ENCODE measurements at regions not wholly inside any gene's neighbourhood (a gene's known extent, or its start where the extent isn't known, plus 50 kb on each side); places are given as distances from the start of the nearest gene placed in this dataset.

- Histone ChIP-seq H3K4me1 (peaks cover 0 to 32% (median 4%) of the 10 kb centered on the region in 3 donors), H3K4me3 (no peak overlapping the region), H3K36me3 (no peaks in the 10 kb centered on the region), H3K27me3 (no peaks in the 10 kb centered on the region), H3K27ac (no peak overlapping the region), H3K9me3 (peaks cover 0 to 6% (median 0%) of the 10 kb centered on the region in 3 donors)
- WGBS, 2 donors (ENCODE audit: low coverage in 1 of 2), result 79 to 90% methylated on average over 2 to 3 of the region's 3 CpGs
- ATAC-seq, result no peak
- no peak for TF ChIP-seq POLR2AphosphoS5 (IDR thresholded peaks at IDR 0.05)
- TF ChIP-seq, protein P1, sequence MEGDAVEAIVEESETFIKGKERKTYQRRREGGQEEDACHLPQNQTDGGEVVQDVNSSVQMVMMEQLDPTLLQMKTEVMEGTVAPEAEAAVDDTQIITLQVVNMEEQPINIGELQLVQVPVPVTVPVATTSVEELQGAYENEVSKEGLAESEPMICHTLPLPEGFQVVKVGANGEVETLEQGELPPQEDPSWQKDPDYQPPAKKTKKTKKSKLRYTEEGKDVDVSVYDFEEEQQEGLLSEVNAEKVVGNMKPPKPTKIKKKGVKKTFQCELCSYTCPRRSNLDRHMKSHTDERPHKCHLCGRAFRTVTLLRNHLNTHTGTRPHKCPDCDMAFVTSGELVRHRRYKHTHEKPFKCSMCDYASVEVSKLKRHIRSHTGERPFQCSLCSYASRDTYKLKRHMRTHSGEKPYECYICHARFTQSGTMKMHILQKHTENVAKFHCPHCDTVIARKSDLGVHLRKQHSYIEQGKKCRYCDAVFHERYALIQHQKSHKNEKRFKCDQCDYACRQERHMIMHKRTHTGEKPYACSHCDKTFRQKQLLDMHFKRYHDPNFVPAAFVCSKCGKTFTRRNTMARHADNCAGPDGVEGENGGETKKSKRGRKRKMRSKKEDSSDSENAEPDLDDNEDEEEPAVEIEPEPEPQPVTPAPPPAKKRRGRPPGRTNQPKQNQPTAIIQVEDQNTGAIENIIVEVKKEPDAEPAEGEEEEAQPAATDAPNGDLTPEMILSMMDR (IDR thresholded peaks at IDR 0.05), result no peak
These were observed 886.2 kb downstream of the LTN1 start for GRCh38 chr21:28106370-28106890.

DNA sequence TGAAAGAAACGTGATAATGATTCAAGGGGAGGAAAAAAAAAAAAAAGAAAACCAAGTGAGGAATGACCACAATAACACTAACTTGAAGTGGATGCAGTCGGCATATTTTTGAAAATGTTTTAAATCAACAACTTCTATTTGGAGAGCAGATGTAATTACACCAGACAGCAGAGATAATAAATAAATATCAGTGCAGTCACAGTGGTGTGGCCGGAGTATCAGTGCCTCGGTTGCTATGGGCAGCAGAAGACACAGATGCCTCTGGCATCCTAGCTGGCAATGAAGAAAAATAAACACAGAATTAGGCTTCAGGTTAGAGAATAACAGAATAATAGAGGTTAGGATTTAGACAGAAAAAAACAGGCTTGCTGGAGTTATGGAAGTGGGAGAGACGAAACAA, 888.3 kb downstream of the LTN1 start:
- 27 to 29% methylated on average over 5 of the region's 5 CpGs for WGBS, 2 donors (ENCODE audit: low coverage in 1 of 2)
- TF ChIP-seq EP300 (IDR thresholded peaks at IDR 0.05) (no peak), POLR2A (IDR thresholded peaks at IDR 0.05) (no peak), POLR2AphosphoS5 (IDR thresholded peaks at IDR 0.05) (no peak)
- TF ChIP-seq, protein P1 (IDR thresholded peaks at IDR 0.05), result no peak
- Histone ChIP-seq H3K9me3 (no peaks in the 10 kb centered on the region), H3K4me1 (peaks cover 0 to 29% (median 2%) of the 10 kb centered on the region in 3 donors), H3K27me3 (no peaks in the 10 kb centered on the region), H3K36me3 (no peaks in the 10 kb centered on the region), H3K4me3 (no peak overlapping the region), H3K27ac (peak overlapping the region in 2 of 4 donors; percentile 19 to 40)
- no peak for ATAC-seq

- Histone ChIP-seq H3K27me3 (no peaks in the 10 kb centered on the region), H3K36me3 (no peaks in the 10 kb centered on the region), H3K9me3 (no peaks in the 10 kb centered on the region), H3K4me1 (peaks cover 0 to 59% (median 2%) of the 10 kb centered on the region in 3 donors), H3K4me3 (no peak overlapping the region), H3K27ac (no peak overlapping the region)
- WGBS, 2 donors (ENCODE audit: low coverage in 1 of 2), result 66 to 80% methylated on average over 4 to 5 of the region's 5 CpGs
- no peak for TF ChIP-seq EP300 (IDR thresholded peaks at IDR 0.05)
- no peak for TF ChIP-seq POLR2A (IDR thresholded peaks at IDR 0.05)
- TF ChIP-seq POLR2AphosphoS5 (IDR thresholded peaks at IDR 0.05), result no peak
- TF ChIP-seq, protein P1 (IDR thresholded peaks at IDR 0.05), result no peak
- no peak for ATAC-seq
These were observed 892.3 kb downstream of the LTN1 start for GRCh38 chr21:28100366-28100765.

DNA sequence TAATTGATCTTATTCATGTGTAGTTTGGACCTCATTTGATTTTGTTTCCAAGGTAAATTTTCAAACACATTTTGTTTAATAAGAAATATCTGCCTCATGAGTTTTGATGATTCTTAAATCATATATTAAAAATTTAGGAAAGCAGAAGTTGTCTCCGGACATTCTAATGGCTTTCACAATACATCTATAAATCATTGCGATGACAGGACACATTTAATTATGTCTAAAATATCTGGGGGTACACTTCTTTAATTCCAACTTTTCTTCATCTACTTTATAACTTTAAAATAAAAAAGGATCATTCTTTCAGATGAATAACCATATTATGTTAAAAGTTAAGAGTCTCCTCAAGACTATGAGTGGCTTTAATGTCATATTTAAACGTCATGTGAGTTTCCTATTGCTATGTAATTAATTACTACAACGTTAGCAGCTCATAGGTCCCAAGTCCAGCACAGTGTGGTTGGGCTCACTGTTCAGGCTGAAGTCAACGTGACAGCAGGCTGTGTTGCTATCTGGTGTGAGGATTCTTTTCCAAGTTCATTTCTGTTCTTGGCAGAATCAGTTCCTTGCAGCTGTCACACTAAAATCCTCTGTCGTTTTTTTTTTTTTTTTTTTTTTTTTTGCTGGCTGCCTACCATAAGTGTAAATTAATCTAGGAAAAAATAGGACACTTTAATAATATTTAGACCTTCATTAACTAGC, 893.5 kb downstream of the LTN1 start:
- Histone ChIP-seq H3K27me3 (no peaks in the 10 kb centered on the region), H3K4me3 (no peak overlapping the region), H3K9me3 (no peaks in the 10 kb centered on the region), H3K27ac (peak overlapping the region in 1 of 4 donors; percentile 47), H3K4me1 (peaks cover 0 to 52% (median 2%) of the 10 kb centered on the region in 3 donors), H3K36me3 (no peaks in the 10 kb centered on the region)
- 8 to 14% methylated on average over 5 to 6 of the region's 6 CpGs for WGBS, 2 donors (ENCODE audit: low coverage in 1 of 2)
- TF ChIP-seq POLR2AphosphoS5 (IDR thresholded peaks at IDR 0.05) (no peak), POLR2A (IDR thresholded peaks at IDR 0.05) (no peak), EP300 (IDR thresholded peaks at IDR 0.05) (no peak)
- TF ChIP-seq, protein P1 (IDR thresholded peaks at IDR 0.05), result no peak
- peak; percentile 89 for ATAC-seq

GRCh38 chr21:28091466-28091865, 901.2 kb downstream of the LTN1 start:
- Histone ChIP-seq H3K9me3 (no peaks in the 10 kb centered on the region), H3K4me1 (peaks cover 0 to 11% (median 0%) of the 10 kb centered on the region in 3 donors), H3K27ac (no peak overlapping the region), H3K36me3 (no peaks in the 10 kb centered on the region), H3K27me3 (no peaks in the 10 kb centered on the region), H3K4me3 (no peak overlapping the region)
- TF ChIP-seq EP300 (IDR thresholded peaks at IDR 0.05) (no peak), POLR2A (IDR thresholded peaks at IDR 0.05) (no peak), POLR2AphosphoS5 (IDR thresholded peaks at IDR 0.05) (no peak)
- TF ChIP-seq, protein P1 (IDR thresholded peaks at IDR 0.05), result no peak
- ATAC-seq, result no peak
- WGBS, 2 donors (ENCODE audit: low coverage in 1 of 2), result 60 to 95% methylated on average over 2 of the region's 2 CpGs
